IPS-18c (cell line): ENCODE measurements at regions not wholly inside any gene's neighbourhood (a gene's known extent, or its start where the extent isn't known, plus 50 kb on each side); places are given as distances from the start of the nearest gene placed in this dataset.
"Not testable (repeated sequence)": the region's sequence is repeated elsewhere in the genome, so short reads cannot be mapped to it uniquely, and the experiment has no call there.

Experiments used
- H3K4me3 ChIP-seq: 2 replicates; pipeline ENCODE4 v1.7.0; 2013; ENCODE audit warnings: low read depth, mild to moderate bottlenecking, low read length, moderate library complexity; ENCODE audit not compliant: insufficient read depth
- H3K9me3 ChIP-seq: one replicate; pipeline ENCODE4 v1.6.1; 2013; ENCODE audit warnings: mild to moderate bottlenecking, low read length, moderate library complexity; ENCODE audit not compliant: control insufficient read depth, insufficient read depth

GRCh38 chr6:167748458-167749379 is 78.0 kb upstream of the AFDN start:
- Histone ChIP-seq H3K4me3 (no peak overlapping the region), H3K9me3 (no peaks in the 10 kb centered on the region)

- no peaks in the 10 kb centered on the region for H3K9me3 ChIP-seq
- no peak overlapping the region for H3K4me3 ChIP-seq
These were observed 75.8 kb upstream of the AFDN start for GRCh38 chr6:167750956-167751358.

DNA sequence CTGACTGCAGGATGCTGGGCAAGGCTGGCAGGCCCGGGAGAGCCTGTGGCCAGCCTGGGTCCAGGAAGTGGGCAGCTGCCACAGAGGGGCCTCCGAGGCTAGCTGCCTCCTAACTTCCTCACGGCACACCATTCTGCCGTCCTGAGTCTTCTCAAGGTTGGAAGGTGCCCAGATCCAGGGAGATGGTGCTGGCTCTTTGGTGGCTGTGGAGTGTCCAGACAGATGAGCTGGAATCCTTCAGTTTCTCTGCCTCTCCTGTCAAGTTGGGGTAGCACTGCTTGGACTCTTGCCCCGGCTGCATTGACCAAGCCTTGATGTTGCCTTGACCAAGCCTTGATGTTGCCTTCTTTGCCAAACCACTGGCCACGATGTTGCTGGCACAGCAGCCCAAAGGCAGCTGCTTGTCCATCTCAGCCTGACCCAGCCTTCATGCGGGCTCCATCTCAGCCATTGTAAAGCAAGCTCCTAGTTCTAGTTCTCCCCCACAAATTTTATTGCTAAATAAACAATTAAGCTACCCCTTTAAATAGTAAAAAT is 75.1 kb upstream of the AFDN start:
- Histone ChIP-seq H3K4me3 (no peak overlapping the region), H3K9me3 (no peaks in the 10 kb centered on the region)

- H3K9me3 ChIP-seq, H3K4me3 ChIP-seq: not testable (repeated sequence)
These were observed 73.4 kb upstream of the AFDN start for GRCh38 chr6:167753281-167753680.

- Histone ChIP-seq H3K4me3 (no peak overlapping the region), H3K9me3 (no peaks in the 10 kb centered on the region)
These were observed 72.0 kb upstream of the AFDN start for GRCh38 chr6:167754691-167755090.

- Histone ChIP-seq H3K4me3 (no peak overlapping the region), H3K9me3 (no peaks in the 10 kb centered on the region)
These were observed 71.2 kb upstream of the AFDN start for GRCh38 chr6:167755461-167755860.

DNA sequence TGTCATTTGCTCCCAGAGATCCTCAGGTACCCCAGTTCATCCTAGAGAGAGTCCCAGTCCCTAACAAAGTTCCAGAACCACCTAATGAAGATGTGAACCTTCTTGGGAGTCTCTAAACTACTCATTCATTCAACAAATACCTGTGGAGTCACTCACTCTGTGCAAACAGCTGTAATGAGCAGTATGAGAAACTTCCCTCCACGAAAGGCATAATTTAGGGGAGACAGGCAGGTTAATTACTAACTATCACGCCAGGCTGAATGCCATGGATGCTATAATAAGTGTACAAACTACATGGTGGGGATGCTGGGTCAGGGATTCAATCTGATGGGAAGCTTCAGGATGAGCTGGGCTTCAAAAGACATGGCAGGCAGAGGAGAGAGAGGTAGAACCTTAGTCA is 70.1 kb upstream of the AFDN start:
- no peak overlapping the region for H3K4me3 ChIP-seq

DNA sequence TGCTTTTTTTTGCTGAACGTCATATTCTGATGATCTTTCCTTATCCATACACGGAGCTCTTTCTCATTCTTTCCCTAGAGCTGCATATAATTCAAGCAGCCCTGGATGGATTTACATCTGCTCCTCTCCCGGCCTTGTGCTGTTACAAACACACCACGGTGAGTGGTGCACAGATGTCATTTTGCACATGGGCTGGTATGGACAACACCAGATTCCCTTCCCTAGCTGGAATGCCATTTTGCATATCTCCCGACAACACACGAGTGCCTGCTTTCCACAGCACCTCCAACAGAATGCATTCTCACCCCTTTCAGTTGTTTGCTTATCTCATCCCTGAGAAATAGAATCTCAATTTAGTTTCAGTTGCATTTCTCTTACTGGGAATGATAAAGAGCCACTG is 69.5 kb upstream of the AFDN start:
- no peak overlapping the region for H3K4me3 ChIP-seq
- no peaks in the 10 kb centered on the region for H3K9me3 ChIP-seq

More for the DNA sequence above, 70.1 kb upstream of the AFDN start:
- no peaks in the 10 kb centered on the region for H3K9me3 ChIP-seq

DNA sequence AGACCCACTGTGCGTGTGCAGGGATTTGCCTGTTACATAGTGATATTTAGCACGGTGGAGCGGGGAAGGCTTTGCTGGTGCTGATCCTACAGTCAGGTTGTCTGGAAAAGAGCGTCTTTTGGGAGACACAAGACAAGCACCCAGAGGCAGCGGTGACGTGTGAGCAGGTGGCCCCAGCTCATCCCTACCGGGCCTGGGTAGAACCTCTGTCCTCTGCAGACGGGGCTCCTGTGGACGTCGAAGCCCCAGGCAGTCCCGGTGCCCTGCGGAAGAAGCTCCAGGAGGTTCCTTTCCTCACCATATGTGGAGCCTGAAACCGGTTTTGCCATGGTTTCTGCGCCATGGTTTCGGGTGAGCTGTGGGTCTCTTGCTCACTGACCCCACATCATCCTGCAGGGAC is 68.9 kb upstream of the AFDN start:
- no peak overlapping the region for H3K4me3 ChIP-seq
- H3K9me3 ChIP-seq: no peaks in the 10 kb centered on the region

- Histone ChIP-seq H3K9me3 (no peaks in the 10 kb centered on the region), H3K4me3 (no peak overlapping the region)
These were observed 68.2 kb upstream of the AFDN start for GRCh38 chr6:167758309-167759023.

- H3K9me3 ChIP-seq: no peaks in the 10 kb centered on the region
- no peak overlapping the region for H3K4me3 ChIP-seq
These were observed 67.5 kb upstream of the AFDN start for GRCh38 chr6:167759206-167759605.

DNA sequence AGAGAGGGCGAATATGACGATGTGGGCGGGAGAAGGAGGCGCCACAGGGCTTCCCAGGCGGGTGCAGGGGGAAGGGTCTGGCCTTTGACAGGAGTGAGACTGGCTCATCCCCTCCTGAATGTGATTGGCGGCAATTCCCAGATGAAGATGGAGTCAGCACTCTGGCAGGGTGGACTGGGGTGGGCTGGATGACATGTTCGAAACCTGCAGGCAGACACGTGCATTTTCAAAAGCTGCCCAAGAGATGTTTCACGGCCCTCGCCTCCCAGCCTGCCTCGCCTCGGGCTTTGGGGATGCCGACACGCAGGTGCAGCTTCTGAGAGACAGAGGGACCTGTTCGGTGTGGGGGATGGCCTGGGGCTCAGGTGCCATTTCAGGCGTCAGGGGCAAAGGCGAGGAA is 66.8 kb upstream of the AFDN start:
- H3K4me3 ChIP-seq: no peak overlapping the region
- no peaks in the 10 kb centered on the region for H3K9me3 ChIP-seq

DNA sequence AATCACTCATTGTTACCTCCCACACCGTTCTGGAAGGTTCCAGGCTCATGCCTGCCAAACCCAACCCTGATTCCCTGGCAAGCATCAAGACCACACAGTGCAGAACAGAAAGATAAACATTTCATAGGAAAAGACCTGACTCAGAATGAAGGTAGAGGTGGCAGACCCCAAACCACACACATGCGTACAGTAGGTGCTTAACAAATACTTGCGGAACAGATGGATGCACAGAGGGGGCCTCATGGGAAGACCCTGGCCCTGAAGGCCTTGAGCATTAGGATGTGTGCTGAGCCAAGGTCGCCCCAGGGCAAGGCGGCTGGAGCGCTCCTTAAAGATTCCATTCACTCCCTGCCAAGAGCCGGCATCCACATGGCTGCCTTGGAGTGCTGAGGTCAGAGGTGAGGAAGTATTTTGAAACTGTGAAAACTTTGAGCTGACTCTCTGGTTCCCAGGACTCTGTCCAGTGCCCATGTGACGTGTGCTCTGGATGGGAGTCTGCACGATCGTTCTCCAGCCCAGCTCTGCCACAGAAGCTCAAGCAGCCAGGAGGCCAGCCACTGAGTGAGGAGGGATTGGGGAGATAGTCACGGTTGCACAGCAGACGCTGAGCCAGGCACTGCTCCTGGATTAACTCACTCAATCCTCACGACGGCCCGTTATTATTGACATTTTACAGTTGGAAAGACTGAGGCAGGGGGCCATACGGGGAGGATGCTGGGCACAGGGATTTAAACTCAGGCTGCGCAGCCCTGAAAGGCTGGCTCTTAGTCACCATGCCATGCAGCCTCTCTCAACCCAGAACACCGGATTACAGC is 65.5 kb upstream of the AFDN start:
- Histone ChIP-seq H3K9me3 (no peaks in the 10 kb centered on the region), H3K4me3 (no peak overlapping the region)

DNA sequence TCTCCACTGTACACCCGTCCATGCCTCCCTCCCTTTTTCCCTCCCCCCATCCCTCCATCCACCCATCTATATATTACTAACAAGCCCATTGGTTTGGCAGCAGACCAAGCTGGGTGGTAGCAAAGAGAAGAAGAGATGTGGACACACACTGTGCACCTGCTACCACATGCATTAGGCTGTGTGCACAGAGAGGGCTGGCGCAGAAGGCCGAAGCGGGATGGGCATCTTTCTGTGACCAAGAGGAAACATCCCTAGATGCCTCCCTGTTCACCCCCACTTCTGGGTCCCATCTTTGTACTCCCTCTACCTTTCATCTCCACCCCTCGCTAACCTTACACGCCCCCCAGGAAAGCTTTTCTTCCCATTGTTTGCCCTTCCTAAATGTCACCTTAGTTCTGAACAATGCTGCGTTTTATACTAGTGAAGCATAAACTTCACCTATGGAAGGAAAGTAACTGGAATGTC is 64.9 kb upstream of the AFDN start:
- H3K4me3 ChIP-seq: no peak overlapping the region
- H3K9me3 ChIP-seq: no peaks in the 10 kb centered on the region

DNA sequence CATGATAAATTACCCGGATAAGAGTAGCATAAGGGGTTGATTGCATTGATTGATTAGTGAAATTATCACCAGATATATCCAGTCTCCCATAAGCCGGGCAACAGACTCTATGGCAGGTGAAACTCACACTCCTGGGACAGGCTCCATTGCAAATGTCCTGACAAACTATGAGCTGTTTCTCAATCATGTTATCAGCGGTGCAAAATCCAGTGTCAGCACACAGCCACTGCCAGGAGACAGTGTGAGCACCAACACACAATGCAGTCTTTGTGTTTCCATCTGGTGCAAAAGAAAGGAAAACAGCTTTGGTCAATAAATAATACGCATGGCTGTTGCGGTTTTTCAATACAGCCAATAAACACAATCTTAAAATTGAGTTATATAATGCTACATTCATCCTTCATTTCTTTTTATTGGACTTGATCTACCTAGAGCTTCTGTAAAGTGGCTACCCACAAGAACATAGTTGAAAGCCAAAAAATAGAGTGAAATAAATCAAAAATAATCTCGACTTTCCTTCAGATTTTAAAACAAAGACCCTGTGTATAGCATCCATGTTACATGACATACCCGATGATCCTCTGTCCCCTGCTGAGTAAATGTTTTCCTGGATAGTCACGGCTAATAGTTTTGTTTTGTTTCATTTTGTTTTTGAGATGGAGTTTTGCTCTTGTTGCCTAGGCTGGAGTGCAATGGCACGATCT is 64.3 kb upstream of the AFDN start:
- Histone ChIP-seq H3K9me3 (no peaks in the 10 kb centered on the region), H3K4me3 (no peak overlapping the region)

DNA sequence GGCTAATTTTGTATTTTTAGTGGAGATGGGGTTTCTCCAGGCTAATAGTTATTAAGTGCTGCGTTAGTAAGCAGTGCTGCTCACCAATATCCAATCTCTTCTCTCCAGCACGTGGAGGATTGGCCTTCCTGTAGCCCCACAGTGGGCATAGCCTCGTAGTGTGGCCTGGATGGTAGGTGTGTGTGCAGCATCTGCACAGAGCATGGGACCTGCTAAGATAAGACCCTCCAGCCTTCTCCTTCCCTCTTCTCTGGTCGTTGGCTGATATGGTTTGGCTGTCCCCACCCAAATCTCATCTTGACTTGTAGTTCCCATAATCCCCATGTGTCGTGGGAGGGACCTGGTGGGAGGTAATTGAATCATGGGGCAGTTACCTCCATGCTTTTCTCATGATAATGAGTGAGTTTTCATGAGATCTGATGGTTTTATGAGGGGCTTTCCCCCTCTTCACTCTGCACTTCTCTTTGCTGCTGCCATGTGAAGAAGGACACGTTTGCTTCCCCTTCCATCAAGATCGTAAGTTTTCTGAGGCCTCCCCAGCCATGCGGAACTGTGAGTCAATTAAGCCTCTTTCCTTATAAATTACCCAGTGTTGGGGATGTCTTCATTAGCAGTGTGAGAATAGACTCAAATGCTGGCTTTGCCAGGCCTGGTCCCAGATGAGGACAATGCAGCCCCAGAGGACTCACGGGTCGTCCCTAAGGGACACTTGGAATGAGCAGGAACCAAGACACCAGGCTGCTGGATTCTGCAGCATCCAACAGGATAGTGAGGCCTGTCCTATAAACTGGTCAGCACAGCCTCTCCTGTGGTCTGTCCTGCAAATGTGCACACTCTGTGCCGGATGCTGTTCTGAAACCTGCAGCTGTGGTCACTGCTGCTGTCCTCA is 63.4 kb upstream of the AFDN start:
- Histone ChIP-seq H3K4me3 (no peak overlapping the region), H3K9me3 (no peaks in the 10 kb centered on the region)
